ENCODE measurements at regions not wholly inside any gene's neighbourhood (a gene's known extent, or its start where the extent isn't known, plus 50 kb on each side); places are given as distances from the start of the nearest gene placed in this dataset.

- DNase-seq (ENCODE audit: low spot score) (no peak), ATAC-seq (ENCODE audit: low read depth) (no peak)
- Histone ChIP-seq H3K36me3 (ENCODE audit: low read depth) (no peaks in the 10 kb centered on the region), H3K4me1 (ENCODE audit: insufficient read depth, poor library complexity, severe bottlenecking) (no peaks in the 10 kb centered on the region), H3K27ac (ENCODE audit: poor library complexity, severe bottlenecking) (no peak overlapping the region), H3K27me3 (ENCODE audit: insufficient read depth, poor library complexity, severe bottlenecking) (no peaks in the 10 kb centered on the region), H3K4me3 (ENCODE audit: severe bottlenecking) (no peak overlapping the region), H3K9me3 (ENCODE audit: severe bottlenecking) (no peaks in the 10 kb centered on the region)
- TF ChIP-seq CTCF (IDR thresholded peaks at IDR 0.05; ENCODE audit: poor library complexity, severe bottlenecking): no peak
Observed at GRCh38 chr15:97585408-97585807, 375.1 kb upstream of the ARRDC4 start.

- ATAC-seq (ENCODE audit: low read depth): no peak
- H3K4me3 ChIP-seq (ENCODE audit: severe bottlenecking): no peak overlapping the region
- H3K9me3 ChIP-seq (ENCODE audit: severe bottlenecking): no peaks in the 10 kb centered on the region
- TF ChIP-seq CTCF (IDR thresholded peaks at IDR 0.05; ENCODE audit: poor library complexity, severe bottlenecking): no peak
- H3K4me1 ChIP-seq (ENCODE audit: insufficient read depth, poor library complexity, severe bottlenecking): no peaks in the 10 kb centered on the region
- no peaks in the 10 kb centered on the region for H3K36me3 ChIP-seq (ENCODE audit: low read depth)
- DNase-seq (ENCODE audit: low spot score): no peak
- H3K27me3 ChIP-seq (ENCODE audit: insufficient read depth, poor library complexity, severe bottlenecking): no peaks in the 10 kb centered on the region
- no peak overlapping the region for H3K27ac ChIP-seq (ENCODE audit: poor library complexity, severe bottlenecking)
Observed at GRCh38 chr15:97592778-97593177, 367.7 kb upstream of the ARRDC4 start.

GRCh38 chr15:97597801-97598200 is 362.7 kb upstream of the ARRDC4 start:
- Histone ChIP-seq H3K36me3 (ENCODE audit: low read depth) (no peaks in the 10 kb centered on the region), H3K4me1 (ENCODE audit: insufficient read depth, poor library complexity, severe bottlenecking) (no peaks in the 10 kb centered on the region), H3K4me3 (ENCODE audit: severe bottlenecking) (no peak overlapping the region), H3K9me3 (ENCODE audit: severe bottlenecking) (no peaks in the 10 kb centered on the region), H3K27ac (ENCODE audit: poor library complexity, severe bottlenecking) (no peak overlapping the region), H3K27me3 (ENCODE audit: insufficient read depth, poor library complexity, severe bottlenecking) (no peaks in the 10 kb centered on the region)
- DNase-seq (ENCODE audit: low spot score) (no peak), ATAC-seq (ENCODE audit: low read depth) (no peak)
- TF ChIP-seq CTCF (IDR thresholded peaks at IDR 0.05; ENCODE audit: poor library complexity, severe bottlenecking): no peak

- no peaks in the 10 kb centered on the region for H3K36me3 ChIP-seq (ENCODE audit: low read depth)
- no peaks in the 10 kb centered on the region for H3K4me1 ChIP-seq (ENCODE audit: insufficient read depth, poor library complexity, severe bottlenecking)
- H3K27me3 ChIP-seq (ENCODE audit: insufficient read depth, poor library complexity, severe bottlenecking): no peaks in the 10 kb centered on the region
- H3K9me3 ChIP-seq (ENCODE audit: severe bottlenecking): no peaks in the 10 kb centered on the region
- DNase-seq (ENCODE audit: low spot score): no peak
- ATAC-seq (ENCODE audit: low read depth): no peak
- H3K4me3 ChIP-seq (ENCODE audit: severe bottlenecking): no peak overlapping the region
- H3K27ac ChIP-seq (ENCODE audit: poor library complexity, severe bottlenecking): no peak overlapping the region
- no peak for TF ChIP-seq CTCF (IDR thresholded peaks at IDR 0.05; ENCODE audit: poor library complexity, severe bottlenecking)
Observed at GRCh38 chr15:97598353-97598798, 362.1 kb upstream of the ARRDC4 start.

GRCh38 chr15:97600190-97600589 is 360.3 kb upstream of the ARRDC4 start:
- DNase-seq (ENCODE audit: low spot score) (no peak), ATAC-seq (ENCODE audit: low read depth) (no peak)
- TF ChIP-seq CTCF (IDR thresholded peaks at IDR 0.05; ENCODE audit: poor library complexity, severe bottlenecking): no peak

More at GRCh38 chr15:97600190-97600589, 360.3 kb upstream of the ARRDC4 start:
- no peaks in the 10 kb centered on the region for H3K4me1 ChIP-seq (ENCODE audit: insufficient read depth, poor library complexity, severe bottlenecking)
- H3K27me3 ChIP-seq (ENCODE audit: insufficient read depth, poor library complexity, severe bottlenecking): no peaks in the 10 kb centered on the region
- no peaks in the 10 kb centered on the region for H3K36me3 ChIP-seq (ENCODE audit: low read depth)
- no peak overlapping the region for H3K4me3 ChIP-seq (ENCODE audit: severe bottlenecking)
- H3K9me3 ChIP-seq (ENCODE audit: severe bottlenecking): no peaks in the 10 kb centered on the region
- H3K27ac ChIP-seq (ENCODE audit: poor library complexity, severe bottlenecking): no peak overlapping the region
